GM18499 (cell line): ENCODE measurements at regions not wholly inside any gene's neighbourhood (a gene's known extent, or its start where the extent isn't known, plus 50 kb on each side); places are given as distances from the start of the nearest gene placed in this dataset.

Source experiments
- ATAC-seq: cut with Tn5 transposase; IDR thresholded peaks from one replicate; pipeline ENCODE4 v1.9.1; 2021; ENCODE audit warnings: moderate number of reproducible peaks; ENCODE audit not compliant: insufficient read depth, unreplicated experiment

- no peak for ATAC-seq
These were observed 68.0 kb upstream of the POU5F2 start for GRCh38 chr5:93809430-93809829.

- no peak for ATAC-seq
These were observed 66.4 kb upstream of the POU5F2 start for GRCh38 chr5:93807846-93808245.

GRCh38 chr5:93805616-93806379 is 64.4 kb upstream of the POU5F2 start:
- ATAC-seq: no peak

- ATAC-seq: no peak
These were observed 59.8 kb upstream of the POU5F2 start for GRCh38 chr5:93800988-93801811.

GRCh38 chr5:93794954-93795353 is 53.6 kb upstream of the POU5F2 start:
- no peak for ATAC-seq

- no peak for ATAC-seq
These were observed 51.9 kb upstream of the POU5F2 start for GRCh38 chr5:93793159-93793781.

- ATAC-seq: no peak
These were observed 50.1 kb upstream of the POU5F2 start for GRCh38 chr5:93791518-93791972.
